Epidermal melanocyte (primary cell): ENCODE measurements at regions not wholly inside any gene's neighbourhood (a gene's known extent, or its start where the extent isn't known, plus 50 kb on each side); places are given as distances from the start of the nearest gene placed in this dataset.

Experiments used
- DNase-seq: peaks from one replicate; pipeline ENCODE4 v3.0.0; 2011; ENCODE audit warnings: low spot score; ENCODE audit not compliant: insufficient read length

DNA sequence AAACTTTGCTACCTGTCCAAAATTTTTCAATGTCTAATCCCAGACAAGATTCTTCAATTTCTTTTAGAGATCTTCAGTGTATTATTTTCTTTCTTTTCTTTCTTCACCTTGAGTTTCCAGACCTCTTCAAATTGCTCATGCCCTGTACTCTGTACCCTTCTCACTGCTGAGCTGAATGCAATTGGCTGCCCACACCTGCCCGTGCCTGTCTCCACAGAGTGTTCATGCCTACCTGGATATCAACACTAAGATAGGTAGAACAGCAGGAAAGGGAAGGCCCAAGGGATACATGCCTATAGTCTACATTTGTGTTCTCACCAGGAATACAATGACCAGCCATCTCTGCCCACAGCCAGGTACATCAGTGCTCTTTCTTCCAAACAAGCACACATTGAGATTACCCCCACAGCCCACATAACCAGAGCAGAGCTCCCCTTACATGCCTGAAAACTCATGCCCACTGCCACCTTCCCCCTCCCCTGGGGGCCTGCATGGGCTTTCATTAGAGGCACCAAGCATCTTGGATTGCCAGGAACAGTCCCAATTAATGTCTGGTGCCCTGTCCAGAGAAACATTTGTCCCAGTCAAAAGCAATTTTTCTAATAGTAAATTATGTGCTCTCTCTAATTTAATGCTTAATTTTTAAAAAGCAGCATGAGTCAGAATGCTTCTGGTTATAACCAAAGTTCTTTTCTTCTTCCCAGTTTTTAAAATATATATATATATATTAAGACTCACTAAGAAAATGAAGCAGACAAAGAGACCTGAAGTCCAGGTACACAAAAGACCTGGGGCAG, 134.9 kb upstream of the SLC14A2 start:
- no peak for DNase-seq

DNA sequence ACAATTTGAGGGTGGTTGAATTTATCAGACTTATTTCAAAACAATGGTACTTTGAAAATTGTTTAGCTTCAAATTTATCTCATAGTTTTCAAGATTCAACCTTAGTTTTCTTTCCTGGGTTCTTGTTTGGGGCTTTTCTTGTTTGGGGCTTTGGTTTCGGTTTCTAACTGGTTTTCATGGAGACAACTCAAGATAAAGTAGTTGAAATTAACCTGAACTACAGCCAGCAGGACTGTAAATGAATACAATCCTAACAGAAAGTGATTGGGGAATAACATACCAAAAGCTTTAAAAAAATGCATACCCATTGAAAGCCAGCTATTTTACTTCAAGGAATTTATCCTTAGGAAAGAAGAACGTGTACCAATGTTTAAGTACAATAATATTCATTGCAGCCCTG, 133.5 kb upstream of the SLC14A2 start:
- DNase-seq, result no peak

- DNase-seq, result no peak
Observed at GRCh38 chr18:45482286-45482685, 133.0 kb upstream of the SLC14A2 start.

GRCh38 chr18:45487581-45487980, 127.7 kb upstream of the SLC14A2 start:
- DNase-seq, result no peak

DNA sequence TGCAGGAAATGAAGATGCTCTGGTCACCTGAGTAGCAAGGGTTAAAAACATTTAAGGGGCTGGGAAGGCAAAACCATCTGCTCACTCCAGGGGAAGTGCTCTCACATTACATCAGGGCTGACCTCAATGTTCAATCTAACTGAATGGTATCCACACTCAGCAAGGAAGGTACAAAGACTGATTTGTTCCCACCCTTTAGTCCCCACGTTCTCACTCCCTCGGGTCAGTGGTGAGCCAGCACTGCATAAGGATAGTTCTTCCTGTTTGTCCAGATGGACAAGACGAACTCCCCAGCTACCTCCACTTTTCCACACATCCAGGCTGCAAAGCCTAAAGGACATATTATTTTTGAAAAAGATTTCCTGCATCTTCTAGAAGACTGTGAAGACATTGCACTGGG, 126.6 kb upstream of the SLC14A2 start:
- no peak for DNase-seq

- DNase-seq, result no peak
Observed at GRCh38 chr18:45493830-45494229, 121.4 kb upstream of the SLC14A2 start.

DNA sequence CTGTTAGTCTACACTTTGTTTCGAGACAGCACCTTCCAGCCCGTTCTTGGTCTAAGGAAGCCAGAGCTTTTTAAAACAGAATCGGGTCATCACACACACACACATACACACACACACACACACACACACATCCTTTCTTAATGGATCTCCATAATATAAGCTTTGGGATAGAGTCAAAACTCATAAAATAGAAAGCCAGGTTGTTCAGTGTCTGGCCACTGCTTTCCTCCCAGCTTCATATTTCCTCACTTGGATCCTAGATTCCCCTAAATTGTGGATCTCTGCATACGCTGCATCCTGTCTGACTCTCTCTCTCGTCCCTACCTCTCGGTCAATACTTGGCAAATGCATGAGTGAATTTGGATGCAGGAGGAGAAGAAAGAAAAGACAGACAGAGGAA, 120.5 kb upstream of the SLC14A2 start:
- DNase-seq, result no peak

GRCh38 chr18:45496741-45497140, 118.5 kb upstream of the SLC14A2 start:
- DNase-seq, result no peak

DNA sequence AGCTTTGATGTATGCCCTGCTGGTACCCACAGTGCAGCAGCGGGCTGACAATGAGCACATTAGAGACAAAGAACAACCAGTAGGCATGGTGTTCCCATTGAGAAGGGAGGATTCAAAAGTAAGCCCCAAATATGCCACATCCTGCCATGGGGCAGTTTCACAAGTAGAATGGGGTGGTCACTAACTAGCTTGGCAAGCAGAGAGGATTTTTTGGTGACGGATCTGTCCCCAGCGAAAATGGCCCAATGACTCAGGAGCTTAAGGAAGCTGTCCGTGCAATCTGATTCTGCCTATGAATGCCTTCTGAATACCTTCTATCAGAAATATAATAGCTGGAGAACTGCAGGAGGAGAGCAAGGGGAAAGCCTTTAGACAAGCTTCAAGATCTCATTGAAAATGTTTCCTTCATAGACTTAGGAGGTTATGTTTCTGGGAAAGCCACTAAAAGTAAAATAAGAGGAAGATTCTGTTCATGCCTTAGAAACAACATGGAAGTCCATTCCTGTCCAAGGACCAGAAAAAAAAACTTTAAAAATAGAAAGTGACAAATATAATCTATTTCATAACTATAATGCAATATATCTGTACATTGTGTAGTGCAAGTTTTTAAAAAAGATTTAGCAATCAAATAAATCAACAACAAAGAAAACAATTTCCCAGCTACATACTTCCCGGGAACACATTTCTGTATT, 117.5 kb upstream of the SLC14A2 start:
- no peak for DNase-seq

DNA sequence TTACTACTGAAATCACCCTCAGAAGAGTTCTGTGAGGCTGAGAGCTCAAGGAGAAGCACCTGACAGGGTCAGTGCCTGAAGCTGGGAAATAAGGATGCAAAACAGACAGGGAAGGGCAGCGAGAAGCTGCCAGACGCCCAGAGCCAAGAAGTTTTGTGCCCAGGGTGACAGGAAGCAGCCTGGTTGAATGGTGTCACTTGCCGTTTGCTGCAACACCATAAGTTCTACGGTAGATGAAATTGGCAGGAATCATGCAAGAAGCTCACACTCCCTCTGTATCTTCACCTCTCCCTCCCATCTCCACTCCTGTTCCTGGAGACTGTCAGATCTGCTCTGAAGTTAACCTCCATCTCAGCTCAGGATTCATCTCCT, 117.0 kb upstream of the SLC14A2 start:
- DNase-seq, result no peak

GRCh38 chr18:45503990-45504389, 111.3 kb upstream of the SLC14A2 start:
- no peak for DNase-seq

- no peak for DNase-seq
Observed at GRCh38 chr18:45505497-45506206, 109.6 kb upstream of the SLC14A2 start.

DNA sequence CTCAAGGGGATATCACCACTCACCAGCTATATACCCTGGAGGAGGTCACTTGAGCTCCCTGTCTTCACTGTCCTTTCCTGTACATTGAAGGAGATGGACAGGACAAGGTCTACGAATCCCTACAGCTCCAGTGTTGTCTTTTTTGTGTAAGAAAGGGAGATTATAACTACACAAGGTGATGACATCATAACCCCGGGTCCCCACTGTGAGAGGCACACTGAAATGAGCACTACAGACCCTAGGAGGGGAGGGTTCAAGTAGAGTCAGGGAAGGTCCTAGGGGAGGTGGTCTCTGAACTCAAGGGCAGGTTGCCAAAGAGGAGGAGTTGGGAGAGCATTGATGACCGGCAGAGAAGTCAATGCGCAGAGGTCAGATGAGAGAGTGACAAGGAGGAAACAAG, 108.3 kb upstream of the SLC14A2 start:
- no peak for DNase-seq

DNA sequence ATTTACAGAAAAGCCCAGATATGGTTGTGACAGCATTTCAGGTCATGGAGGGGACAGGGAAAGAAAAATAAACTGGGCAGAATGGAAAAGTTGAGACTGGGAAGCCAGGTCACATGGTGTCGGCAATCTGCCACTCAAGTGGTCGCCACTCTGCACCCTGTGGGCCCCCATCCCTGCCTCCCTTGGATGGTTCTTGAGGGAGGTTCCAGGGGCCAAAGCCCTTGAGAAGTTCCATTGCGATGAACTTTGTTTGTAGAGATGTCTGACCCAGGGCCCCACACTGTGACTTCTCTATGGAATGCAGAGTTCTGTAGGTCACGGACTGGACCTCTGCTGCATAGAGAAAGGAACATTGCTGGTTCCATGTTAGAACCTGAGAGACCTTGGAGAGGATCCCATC, 105.7 kb upstream of the SLC14A2 start:
- no peak for DNase-seq

- DNase-seq, result no peak
Observed at GRCh38 chr18:45510656-45511055, 104.6 kb upstream of the SLC14A2 start.

DNA sequence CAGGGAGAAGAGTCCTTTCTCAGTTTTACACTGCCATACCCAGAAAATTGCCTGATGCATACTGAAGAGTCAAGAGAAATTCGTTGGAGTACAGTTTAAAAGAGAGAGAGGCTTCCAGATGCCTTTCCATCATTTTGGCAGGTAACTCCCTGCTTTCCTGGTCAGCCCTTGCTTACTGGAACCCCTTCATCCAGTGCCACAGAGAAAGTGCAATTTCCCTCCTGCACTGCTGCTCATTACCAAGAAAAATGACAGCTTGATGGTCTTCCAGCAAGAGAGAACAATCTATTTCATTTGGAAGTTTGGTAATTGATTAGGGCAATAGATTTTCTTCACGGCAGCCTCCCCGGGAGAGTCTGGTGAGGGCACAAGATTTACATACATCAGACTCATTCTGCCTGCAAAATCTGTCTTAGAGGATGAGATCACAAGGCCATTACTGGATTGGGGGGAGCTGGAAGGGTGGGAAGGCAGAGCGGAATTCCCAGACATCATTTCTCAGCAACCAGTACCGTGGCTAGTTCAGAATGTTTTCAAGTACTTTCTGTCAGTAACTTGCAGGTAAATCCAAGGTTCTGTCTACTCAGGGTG, 102.8 kb upstream of the SLC14A2 start:
- DNase-seq, result no peak

DNA sequence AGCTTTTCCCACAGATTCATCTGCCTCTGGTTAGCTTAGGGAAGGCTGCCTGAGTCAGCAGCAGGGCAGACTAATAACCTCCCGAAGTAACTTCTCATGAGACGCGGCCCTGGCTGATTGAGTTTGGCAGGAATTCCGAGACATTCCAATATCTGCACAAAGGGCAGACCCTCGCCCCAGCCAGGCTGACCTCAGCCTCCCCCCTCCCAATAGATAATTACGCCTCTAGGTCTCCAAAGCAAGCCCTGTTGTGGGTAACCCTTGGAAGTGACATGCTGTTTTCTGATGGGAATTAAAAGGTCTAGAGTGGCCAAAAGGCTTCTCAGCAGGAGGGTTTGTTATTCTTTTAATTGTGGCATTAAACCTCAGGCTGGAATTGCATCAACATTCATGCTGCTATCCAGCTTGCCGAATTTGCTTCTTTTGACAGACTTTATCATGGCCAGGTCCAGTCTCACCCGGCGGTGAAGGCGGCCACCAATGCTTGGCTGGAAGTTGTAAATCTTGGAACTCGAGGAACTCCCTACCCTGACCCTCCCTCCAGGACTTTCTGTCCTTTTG, 98.0 kb upstream of the SLC14A2 start:
- DNase-seq, result no peak

DNA sequence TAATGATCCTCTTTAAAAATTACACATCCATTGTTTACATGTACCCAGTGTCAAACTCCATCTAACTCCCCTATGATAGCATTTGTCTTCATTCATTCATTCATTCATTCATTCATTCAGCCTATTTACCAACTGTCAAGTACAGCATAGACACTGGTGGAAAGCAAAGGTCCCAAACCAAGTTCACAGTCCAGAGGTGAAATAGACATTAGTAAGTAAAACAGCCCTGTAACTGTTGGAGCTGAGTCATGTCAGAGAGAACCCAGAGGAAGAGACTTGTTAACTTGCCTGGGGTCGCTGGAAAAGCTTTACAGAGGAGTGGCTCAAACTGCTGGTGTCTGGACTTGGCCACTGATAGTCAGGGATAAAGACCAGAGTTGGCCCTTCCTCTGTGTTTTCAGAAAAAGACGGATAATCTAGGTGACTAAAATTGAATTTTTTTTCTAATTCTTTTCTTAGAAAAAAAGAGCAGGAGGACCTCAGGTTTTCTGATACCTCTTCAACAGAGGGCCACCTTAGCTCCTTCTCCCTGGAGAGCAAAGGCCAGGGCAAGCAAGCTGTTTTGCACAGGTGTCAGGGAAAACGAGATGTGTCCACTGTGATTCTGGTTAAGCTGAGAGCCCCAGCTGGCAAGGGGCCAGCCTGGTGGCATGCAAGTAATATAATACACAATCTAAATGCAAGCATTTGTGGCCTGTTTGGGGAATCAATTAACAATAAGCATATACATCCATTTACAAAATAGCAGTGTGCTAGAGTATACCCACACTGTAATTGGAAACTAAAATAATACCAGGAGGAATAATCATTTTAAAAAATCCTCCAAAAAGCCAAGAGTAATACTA, 96.7 kb upstream of the SLC14A2 start:
- no peak for DNase-seq

GRCh38 chr18:45519411-45520280, 95.6 kb upstream of the SLC14A2 start:
- no peak for DNase-seq

GRCh38 chr18:45521136-45521535, 94.1 kb upstream of the SLC14A2 start:
- no peak for DNase-seq
